ENCODE measurements at regions not wholly inside any gene's neighbourhood (a gene's known extent, or its start where the extent isn't known, plus 50 kb on each side); places are given as distances from the start of the nearest gene placed in this dataset.

DNA sequence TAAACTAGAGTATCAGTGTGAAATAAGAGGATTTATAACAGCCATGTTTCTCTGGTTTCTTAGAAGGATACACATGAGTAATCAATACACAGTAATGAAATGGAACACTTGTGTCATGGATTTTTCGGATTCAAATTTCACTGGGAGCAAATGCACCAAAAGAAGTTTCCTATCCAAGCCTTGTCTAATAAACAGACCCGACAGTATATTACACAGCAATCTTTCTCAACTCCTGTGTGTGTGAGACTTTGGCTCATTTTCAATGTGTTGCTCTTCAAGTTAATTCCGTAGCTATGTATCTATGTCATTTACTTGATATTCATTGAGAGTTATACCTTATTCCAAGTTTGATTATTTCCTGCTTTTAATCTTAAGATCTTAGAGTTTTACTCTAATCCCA lies 930.2 kb downstream of the MAT2B start:
- H3K4me3 ChIP-seq (ENCODE audit: low read length): no peak overlapping the region
- no peaks in the 10 kb centered on the region for H3K9me3 ChIP-seq (ENCODE audit: control insufficient read depth, low read depth, low read length)
- no peaks in the 10 kb centered on the region for H3K36me3 ChIP-seq (ENCODE audit: control insufficient read depth, low read depth, low read length)

DNA sequence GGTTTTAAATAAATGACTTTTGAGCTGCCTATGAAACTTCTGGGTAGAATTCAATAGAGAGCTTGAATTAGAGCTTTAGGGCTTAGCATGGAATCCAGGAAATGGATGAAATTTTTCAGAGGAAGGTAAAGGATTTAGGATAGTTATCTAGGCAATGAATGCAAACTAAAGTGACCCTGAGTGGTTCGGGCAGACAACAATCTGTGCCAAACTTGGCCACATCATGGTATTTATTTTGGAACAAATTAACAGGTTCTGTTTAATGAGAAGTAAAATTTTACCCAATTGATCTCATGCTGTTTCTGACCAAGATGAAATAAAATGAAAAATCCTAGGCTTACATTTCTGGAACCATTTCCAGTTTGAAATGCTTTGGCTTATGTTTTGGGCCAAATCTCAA lies 934.4 kb downstream of the MAT2B start:
- no peak overlapping the region for H3K27ac ChIP-seq (ENCODE audit: low read length)
- H3K9ac ChIP-seq (ENCODE audit: low read length): no peak overlapping the region
- no peaks in the 10 kb centered on the region for H3K9me3 ChIP-seq (ENCODE audit: control insufficient read depth, low read depth, low read length)
- H3K4me3 ChIP-seq (ENCODE audit: low read length): no peak overlapping the region
- no peaks in the 10 kb centered on the region for H3K4me1 ChIP-seq (ENCODE audit: control insufficient read depth, low read depth, low read length)
- no peaks in the 10 kb centered on the region for H3K36me3 ChIP-seq (ENCODE audit: control insufficient read depth, low read depth, low read length)
- H3K27me3 ChIP-seq (ENCODE audit: control insufficient read depth, insufficient read depth, low read length): no peaks in the 10 kb centered on the region

More for the DNA sequence above, 930.2 kb downstream of the MAT2B start:
- Histone ChIP-seq H3K4me1 (ENCODE audit: control insufficient read depth, low read depth, low read length) (no peaks in the 10 kb centered on the region), H3K9ac (ENCODE audit: low read length) (no peak overlapping the region), H3K27me3 (ENCODE audit: control insufficient read depth, insufficient read depth, low read length) (no peaks in the 10 kb centered on the region), H3K27ac (ENCODE audit: low read length) (no peak overlapping the region)

GRCh38 chr5:164449460-164449859 lies 944.0 kb downstream of the MAT2B start:
- no peaks in the 10 kb centered on the region for H3K4me1 ChIP-seq (ENCODE audit: control insufficient read depth, low read depth, low read length)
- H3K9me3 ChIP-seq (ENCODE audit: control insufficient read depth, low read depth, low read length): no peaks in the 10 kb centered on the region
- no peak overlapping the region for H3K9ac ChIP-seq (ENCODE audit: low read length)
- no peaks in the 10 kb centered on the region for H3K27me3 ChIP-seq (ENCODE audit: control insufficient read depth, insufficient read depth, low read length)
- H3K4me3 ChIP-seq (ENCODE audit: low read length): no peak overlapping the region
- no peaks in the 10 kb centered on the region for H3K36me3 ChIP-seq (ENCODE audit: control insufficient read depth, low read depth, low read length)
- no peak overlapping the region for H3K27ac ChIP-seq (ENCODE audit: low read length)

GRCh38 chr5:164466033-164466432 lies 960.6 kb downstream of the MAT2B start:
- Histone ChIP-seq H3K27ac (ENCODE audit: low read length) (no peak overlapping the region), H3K4me1 (ENCODE audit: control insufficient read depth, low read depth, low read length) (no peaks in the 10 kb centered on the region), H3K9me3 (ENCODE audit: control insufficient read depth, low read depth, low read length) (no peaks in the 10 kb centered on the region), H3K4me3 (ENCODE audit: low read length) (no peak overlapping the region), H3K36me3 (ENCODE audit: control insufficient read depth, low read depth, low read length) (no peaks in the 10 kb centered on the region), H3K9ac (ENCODE audit: low read length) (no peak overlapping the region), H3K27me3 (ENCODE audit: control insufficient read depth, insufficient read depth, low read length) (no peaks in the 10 kb centered on the region)

GRCh38 chr5:164470312-164470711 lies 964.9 kb downstream of the MAT2B start:
- Histone ChIP-seq H3K4me3 (ENCODE audit: low read length) (no peak overlapping the region), H3K36me3 (ENCODE audit: control insufficient read depth, low read depth, low read length) (no peaks in the 10 kb centered on the region), H3K9ac (ENCODE audit: low read length) (no peak overlapping the region), H3K27me3 (ENCODE audit: control insufficient read depth, insufficient read depth, low read length) (no peaks in the 10 kb centered on the region), H3K9me3 (ENCODE audit: control insufficient read depth, low read depth, low read length) (no peaks in the 10 kb centered on the region), H3K4me1 (ENCODE audit: control insufficient read depth, low read depth, low read length) (no peaks in the 10 kb centered on the region), H3K27ac (ENCODE audit: low read length) (no peak overlapping the region)

DNA sequence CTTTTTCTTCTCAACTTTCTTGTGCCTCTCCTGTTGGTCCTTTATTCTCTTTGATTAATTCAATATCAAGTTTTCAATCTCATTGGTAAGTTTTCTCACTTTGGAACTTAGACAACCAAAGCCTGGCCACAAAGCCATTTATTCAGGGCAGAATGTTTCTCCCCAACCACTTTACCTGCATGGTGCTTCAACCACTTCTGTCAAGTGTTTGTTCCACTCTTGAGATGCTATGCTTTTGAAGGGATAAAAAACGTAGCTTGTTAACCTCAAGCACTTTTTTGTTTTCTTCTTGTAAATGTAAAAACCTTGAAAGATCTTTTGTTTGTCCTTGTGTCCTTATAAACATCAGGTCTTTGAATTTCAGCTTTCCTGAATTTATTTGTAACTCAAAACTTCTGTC lies 966.7 kb downstream of the MAT2B start:
- Histone ChIP-seq H3K4me1 (ENCODE audit: control insufficient read depth, low read depth, low read length) (no peaks in the 10 kb centered on the region), H3K36me3 (ENCODE audit: control insufficient read depth, low read depth, low read length) (no peaks in the 10 kb centered on the region), H3K4me3 (ENCODE audit: low read length) (no peak overlapping the region), H3K9ac (ENCODE audit: low read length) (no peak overlapping the region), H3K27me3 (ENCODE audit: control insufficient read depth, insufficient read depth, low read length) (no peaks in the 10 kb centered on the region), H3K9me3 (ENCODE audit: control insufficient read depth, low read depth, low read length) (no peaks in the 10 kb centered on the region), H3K27ac (ENCODE audit: low read length) (no peak overlapping the region)

DNA sequence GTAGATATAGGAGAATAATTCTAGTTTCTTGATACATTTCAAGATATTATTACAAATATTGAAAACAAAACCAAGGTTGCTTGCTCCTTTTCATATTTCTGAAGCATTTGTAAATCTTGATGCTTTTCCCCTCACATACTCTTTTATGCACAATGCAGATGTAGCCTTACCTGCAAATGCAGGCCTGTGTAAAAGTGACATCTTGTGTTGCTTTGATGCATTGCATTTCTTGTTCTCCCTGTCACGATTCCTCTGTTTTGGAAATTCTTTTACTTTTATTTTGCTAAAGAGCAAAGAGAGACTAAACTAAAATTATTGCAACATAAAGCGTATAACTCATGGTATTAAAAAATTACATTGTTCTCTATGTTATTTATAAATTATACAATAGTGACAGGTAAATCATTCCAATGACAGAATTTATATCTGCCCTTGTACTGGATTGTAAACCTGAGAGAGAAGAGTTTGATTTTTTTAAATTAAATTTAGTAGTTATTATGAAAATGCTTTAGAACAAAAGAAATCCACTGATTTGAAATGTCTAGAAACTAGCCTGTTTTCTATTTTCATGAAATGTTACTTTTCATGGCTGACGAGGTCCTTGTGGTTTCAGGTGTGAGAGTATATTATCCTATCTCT lies 970.0 kb downstream of the MAT2B start:
- H3K9ac ChIP-seq (ENCODE audit: low read length): no peak overlapping the region
- H3K9me3 ChIP-seq (ENCODE audit: control insufficient read depth, low read depth, low read length): no peaks in the 10 kb centered on the region

DNA sequence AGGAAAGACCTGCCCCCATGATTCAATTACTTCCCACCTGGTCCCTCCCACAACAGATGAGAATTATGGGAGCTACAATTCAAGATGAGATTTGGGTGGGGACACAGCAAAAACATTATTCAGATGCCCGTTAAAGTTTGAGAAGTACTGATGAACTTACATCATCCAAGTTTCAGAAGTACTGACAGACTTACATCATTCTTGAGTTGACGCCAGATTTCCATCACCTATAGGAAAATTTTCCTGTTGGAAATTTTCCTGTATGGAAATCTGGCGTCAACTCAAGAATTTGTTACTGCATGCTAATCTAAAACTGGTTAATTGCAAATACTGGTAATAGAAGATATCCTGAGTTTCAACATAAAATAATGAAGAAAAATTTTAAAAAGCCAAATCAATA lies 975.9 kb downstream of the MAT2B start:
- Histone ChIP-seq H3K9me3 (ENCODE audit: control insufficient read depth, low read depth, low read length) (no peaks in the 10 kb centered on the region), H3K4me1 (ENCODE audit: control insufficient read depth, low read depth, low read length) (no peaks in the 10 kb centered on the region), H3K27me3 (ENCODE audit: control insufficient read depth, insufficient read depth, low read length) (no peaks in the 10 kb centered on the region), H3K4me3 (ENCODE audit: low read length) (no peak overlapping the region), H3K9ac (ENCODE audit: low read length) (no peak overlapping the region), H3K27ac (ENCODE audit: low read length) (no peak overlapping the region), H3K36me3 (ENCODE audit: control insufficient read depth, low read depth, low read length) (no peaks in the 10 kb centered on the region)

More for the DNA sequence above, 970.0 kb downstream of the MAT2B start:
- Histone ChIP-seq H3K4me3 (ENCODE audit: low read length) (no peak overlapping the region), H3K36me3 (ENCODE audit: control insufficient read depth, low read depth, low read length) (no peaks in the 10 kb centered on the region), H3K4me1 (ENCODE audit: control insufficient read depth, low read depth, low read length) (no peaks in the 10 kb centered on the region), H3K27me3 (ENCODE audit: control insufficient read depth, insufficient read depth, low read length) (no peaks in the 10 kb centered on the region), H3K27ac (ENCODE audit: low read length) (no peak overlapping the region)

DNA sequence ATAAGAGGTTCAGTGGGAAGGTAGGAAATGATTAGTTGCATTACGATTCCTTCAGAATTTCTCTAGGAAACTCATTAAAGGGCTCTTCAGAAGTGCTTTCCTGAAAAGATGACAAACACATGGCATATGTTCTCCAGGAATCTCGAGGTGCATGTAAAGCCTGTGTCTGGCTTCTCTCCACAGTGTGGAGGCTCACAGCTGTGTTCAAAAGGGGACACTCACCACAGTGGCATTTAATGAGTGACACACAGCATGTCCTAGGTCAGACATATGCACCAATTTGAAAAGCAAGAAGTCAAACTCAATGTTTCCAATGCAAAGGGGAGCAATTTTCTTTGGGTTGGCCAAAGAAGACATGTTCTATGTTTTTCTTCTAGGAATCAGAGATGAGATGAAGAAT lies 976.9 kb downstream of the MAT2B start:
- no peak overlapping the region for H3K27ac ChIP-seq (ENCODE audit: low read length)
- no peaks in the 10 kb centered on the region for H3K27me3 ChIP-seq (ENCODE audit: control insufficient read depth, insufficient read depth, low read length)
- H3K9ac ChIP-seq (ENCODE audit: low read length): no peak overlapping the region

DNA sequence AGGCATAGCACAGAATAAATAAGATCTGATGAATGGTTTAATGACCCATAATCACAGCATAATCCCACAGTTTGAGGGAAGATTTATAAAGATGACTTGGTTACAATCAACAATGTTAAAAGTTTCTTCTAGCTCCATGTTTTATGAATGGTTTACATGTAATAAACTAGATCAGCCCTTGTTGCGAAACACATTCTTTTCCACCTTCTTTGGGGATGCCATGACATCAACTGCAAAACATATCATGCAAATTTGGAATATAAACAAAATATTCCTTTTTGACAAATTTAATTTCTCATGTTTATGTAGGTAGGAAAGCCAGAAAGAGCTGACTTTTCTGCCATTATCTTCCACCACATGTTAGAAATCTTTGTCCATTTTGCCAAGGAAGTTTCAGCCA lies 979.5 kb downstream of the MAT2B start:
- H3K36me3 ChIP-seq (ENCODE audit: control insufficient read depth, low read depth, low read length): no peaks in the 10 kb centered on the region
- H3K27ac ChIP-seq (ENCODE audit: low read length): no peak overlapping the region
- H3K27me3 ChIP-seq (ENCODE audit: control insufficient read depth, insufficient read depth, low read length): no peaks in the 10 kb centered on the region
- no peak overlapping the region for H3K4me3 ChIP-seq (ENCODE audit: low read length)
- no peak overlapping the region for H3K9ac ChIP-seq (ENCODE audit: low read length)
- H3K4me1 ChIP-seq (ENCODE audit: control insufficient read depth, low read depth, low read length): no peaks in the 10 kb centered on the region
- no peaks in the 10 kb centered on the region for H3K9me3 ChIP-seq (ENCODE audit: control insufficient read depth, low read depth, low read length)

More for the DNA sequence above, 976.9 kb downstream of the MAT2B start:
- H3K9me3 ChIP-seq (ENCODE audit: control insufficient read depth, low read depth, low read length): no peaks in the 10 kb centered on the region
- H3K4me3 ChIP-seq (ENCODE audit: low read length): no peak overlapping the region
- H3K36me3 ChIP-seq (ENCODE audit: control insufficient read depth, low read depth, low read length): no peaks in the 10 kb centered on the region
- H3K4me1 ChIP-seq (ENCODE audit: control insufficient read depth, low read depth, low read length): no peaks in the 10 kb centered on the region

- H3K27me3 ChIP-seq (ENCODE audit: control insufficient read depth, insufficient read depth, low read length): no peaks in the 10 kb centered on the region
- H3K27ac ChIP-seq (ENCODE audit: low read length): no peak overlapping the region
- H3K36me3 ChIP-seq (ENCODE audit: control insufficient read depth, low read depth, low read length): no peaks in the 10 kb centered on the region
- H3K9ac ChIP-seq (ENCODE audit: low read length): no peak overlapping the region
- H3K4me1 ChIP-seq (ENCODE audit: control insufficient read depth, low read depth, low read length): no peaks in the 10 kb centered on the region
- no peak overlapping the region for H3K4me3 ChIP-seq (ENCODE audit: low read length)
- H3K9me3 ChIP-seq (ENCODE audit: control insufficient read depth, low read depth, low read length): no peaks in the 10 kb centered on the region
These were observed 982.5 kb downstream of the MAT2B start for GRCh38 chr5:164487939-164488338.

DNA sequence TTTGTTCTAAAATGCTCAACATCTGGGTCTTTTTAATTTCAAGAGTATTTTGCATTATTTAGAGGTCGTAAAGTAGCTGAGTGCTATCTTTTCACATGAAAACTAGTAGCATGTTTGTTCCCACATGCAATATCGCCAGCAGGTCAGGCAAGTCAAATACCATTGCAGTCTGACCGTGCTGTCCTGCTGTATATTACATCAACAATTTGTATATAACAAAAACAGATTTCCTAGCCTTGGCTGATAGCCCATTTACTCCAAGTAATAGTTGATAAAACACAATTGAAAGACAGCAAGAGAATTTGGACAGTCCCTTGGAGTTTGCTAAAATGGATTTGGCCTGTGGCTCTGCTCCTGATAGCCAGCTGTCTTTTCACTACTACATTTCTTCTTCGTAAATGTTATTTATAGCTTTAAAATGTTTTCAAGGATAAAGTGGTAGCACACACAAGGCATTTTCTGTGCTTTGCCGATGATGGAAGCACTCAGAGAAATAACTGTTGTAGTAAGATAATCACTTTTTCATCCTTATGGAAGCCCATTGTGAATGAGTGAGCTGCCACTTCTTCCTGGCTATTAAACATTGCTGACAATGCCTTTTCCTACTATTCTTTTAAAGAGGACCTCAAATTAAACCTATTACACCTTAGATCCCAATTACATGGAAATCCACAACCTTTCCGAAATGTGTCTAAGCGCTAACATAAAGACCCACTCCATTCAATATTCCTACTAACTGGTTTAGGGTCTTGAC lies 992.1 kb downstream of the MAT2B start:
- H3K36me3 ChIP-seq (ENCODE audit: control insufficient read depth, low read depth, low read length): no peaks in the 10 kb centered on the region
- no peak overlapping the region for H3K9ac ChIP-seq (ENCODE audit: low read length)
- no peak overlapping the region for H3K4me3 ChIP-seq (ENCODE audit: low read length)
- H3K27me3 ChIP-seq (ENCODE audit: control insufficient read depth, insufficient read depth, low read length): no peaks in the 10 kb centered on the region
- no peak overlapping the region for H3K27ac ChIP-seq (ENCODE audit: low read length)
- H3K4me1 ChIP-seq (ENCODE audit: control insufficient read depth, low read depth, low read length): peaks cover 23% of the 10 kb centered on the region
- H3K9me3 ChIP-seq (ENCODE audit: control insufficient read depth, low read depth, low read length): no peaks in the 10 kb centered on the region
